ENCODE measurements at regions not wholly inside any gene's neighbourhood (a gene's known extent, or its start where the extent isn't known, plus 50 kb on each side); places are given as distances from the start of the nearest gene placed in this dataset.
"Not testable (repeated sequence)": the region's sequence is repeated elsewhere in the genome, so short reads cannot be mapped to it uniquely, and the experiment has no call there.

GRCh38 chr3:66860771-66861170 is 137.3 kb upstream of the KBTBD8 start:
- DNase-seq = no peak

GRCh38 chr3:66863205-66864111 is 134.6 kb upstream of the KBTBD8 start:
- DNase-seq = no peak

GRCh38 chr3:66884659-66885058 is 113.4 kb upstream of the KBTBD8 start:
- no peak for DNase-seq

GRCh38 chr3:66885326-66886000 is 112.6 kb upstream of the KBTBD8 start:
- no peak for DNase-seq

GRCh38 chr3:66889750-66890494 is 108.2 kb upstream of the KBTBD8 start:
- DNase-seq = no peak

GRCh38 chr3:66898155-66898554 is 100.0 kb upstream of the KBTBD8 start:
- no peak for DNase-seq

- no peak for DNase-seq
Measured at GRCh38 chr3:66904336-66904735, 93.8 kb upstream of the KBTBD8 start.

- peak; percentile 36 to 68 (median 62) for DNase-seq
Measured at GRCh38 chr3:66904831-66905493, 93.1 kb upstream of the KBTBD8 start.

- DNase-seq = no peak
Measured at GRCh38 chr3:66907136-66907535, 91.0 kb upstream of the KBTBD8 start.

- DNase-seq = no peak
Measured at GRCh38 chr3:66910266-66911055, 87.6 kb upstream of the KBTBD8 start.

GRCh38 chr3:66912306-66912705 is 85.8 kb upstream of the KBTBD8 start:
- no peak for DNase-seq

- no peak for DNase-seq
Measured at GRCh38 chr3:66922058-66922457, 76.0 kb upstream of the KBTBD8 start.

GRCh38 chr3:66923969-66924368 is 74.1 kb upstream of the KBTBD8 start:
- no peak for DNase-seq

- DNase-seq = no peak
Measured at GRCh38 chr3:66928252-66928651, 69.9 kb upstream of the KBTBD8 start.

GRCh38 chr3:66931291-66931690 is 66.8 kb upstream of the KBTBD8 start:
- no peak for DNase-seq

GRCh38 chr3:66931699-66932098 is 66.4 kb upstream of the KBTBD8 start:
- DNase-seq = no peak

GRCh38 chr3:66933233-66933632 is 64.9 kb upstream of the KBTBD8 start:
- no peak for DNase-seq

GRCh38 chr3:66934041-66934440 is 64.1 kb upstream of the KBTBD8 start:
- DNase-seq = no peak

GRCh38 chr3:66934725-66935124 is 63.4 kb upstream of the KBTBD8 start:
- DNase-seq = no peak

- DNase-seq = not testable (repeated sequence)
Measured at GRCh38 chr3:66937041-66937440, 61.1 kb upstream of the KBTBD8 start.

GRCh38 chr3:66938338-66938963 is 59.7 kb upstream of the KBTBD8 start:
- peak; percentile 55 to 70 (median 60) for DNase-seq

GRCh38 chr3:66948041-66948440 is 50.1 kb upstream of the KBTBD8 start:
- DNase-seq = no peak
